Heart left ventricle (tissue), 13 donors: ENCODE measurements at regions not wholly inside any gene's neighbourhood (a gene's known extent, or its start where the extent isn't known, plus 50 kb on each side); places are given as distances from the start of the nearest gene placed in this dataset.

Experiments used
- POLR2A ChIP-seq, 2 donors: fragments of 450-650 bp; IDR thresholded peaks; one replicate each; pipeline ENCODE4 v1.6.1; 2017; ENCODE audit warnings: antibody characterized with exemption in 2 of 2, mild to moderate bottlenecking in 2 of 2, moderate library complexity in 2 of 2
- TF ChIP-seq, protein P1 (sequence below), 12 donors: fragments of 200-600 bp; sonication (generic) in 4 of 12; IDR thresholded peaks; one replicate each; pipeline versions ENCODE4 v1.5.0 to v1.8.0; 2018 to 2022; ENCODE audit warnings: antibody characterized with exemption in 12 of 12, mild to moderate bottlenecking in 5 of 12
- donor health status: ischemic (EF 13 %, LVEDD 7.1; RV severe dilation, severe dysfunction).
- donor health status: DM: no; HTN: yes; CAD: no.
- donor health status: DM: no; HTN: no; CAD: no.
- donor health status: ischemic (EF 25% LVEDD 6.9; RV normal size, moderate dysfunction).
- donor health status: ischemic (EF 25% LVEDD 5.7; RV mildly dilated, moderate dysfunction).
- donor health status: ischemic (EF 35%, LVEDD 5.7; RV mildly dilated, moderate dysfunction).
- donor health status: nonischemic (EF 11% LVEDD 7.7; RV severe dilation, severe dysfunction).
- donor health status: DM: yes; HTN: yes; CAD: no.
- donor health status: PGD.
- donor health status: ischemic (EF 29% LVEDD 5.4; RV normal size, mild dysfunction).
- donor health status: nonischemic (EF 23%, LVEDD 6.1; RV moderate dilation, normal function).

DNA sequence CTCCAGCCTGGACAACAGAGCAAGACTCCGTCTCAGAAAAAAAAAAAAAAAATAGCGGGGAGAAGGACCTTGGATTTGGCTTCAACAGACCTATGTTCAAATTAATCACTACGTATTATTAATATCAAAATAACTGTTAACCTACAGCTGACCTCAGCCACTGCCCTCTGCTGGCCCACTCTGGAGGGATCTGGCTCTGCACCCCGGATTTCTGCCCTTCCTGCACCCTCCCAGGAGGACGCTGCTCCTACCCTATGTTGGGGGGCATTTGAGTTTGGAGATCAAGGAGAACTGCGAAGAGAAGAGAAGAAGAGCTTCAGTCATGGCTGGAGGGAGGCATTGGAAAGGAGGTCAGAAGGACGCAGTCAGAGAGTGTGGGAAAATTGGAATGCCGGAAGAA is 96.7 kb downstream of the PSMG1 start:
- no peak for TF ChIP-seq POLR2A (IDR thresholded peaks at IDR 0.05)
- TF ChIP-seq, protein P1, sequence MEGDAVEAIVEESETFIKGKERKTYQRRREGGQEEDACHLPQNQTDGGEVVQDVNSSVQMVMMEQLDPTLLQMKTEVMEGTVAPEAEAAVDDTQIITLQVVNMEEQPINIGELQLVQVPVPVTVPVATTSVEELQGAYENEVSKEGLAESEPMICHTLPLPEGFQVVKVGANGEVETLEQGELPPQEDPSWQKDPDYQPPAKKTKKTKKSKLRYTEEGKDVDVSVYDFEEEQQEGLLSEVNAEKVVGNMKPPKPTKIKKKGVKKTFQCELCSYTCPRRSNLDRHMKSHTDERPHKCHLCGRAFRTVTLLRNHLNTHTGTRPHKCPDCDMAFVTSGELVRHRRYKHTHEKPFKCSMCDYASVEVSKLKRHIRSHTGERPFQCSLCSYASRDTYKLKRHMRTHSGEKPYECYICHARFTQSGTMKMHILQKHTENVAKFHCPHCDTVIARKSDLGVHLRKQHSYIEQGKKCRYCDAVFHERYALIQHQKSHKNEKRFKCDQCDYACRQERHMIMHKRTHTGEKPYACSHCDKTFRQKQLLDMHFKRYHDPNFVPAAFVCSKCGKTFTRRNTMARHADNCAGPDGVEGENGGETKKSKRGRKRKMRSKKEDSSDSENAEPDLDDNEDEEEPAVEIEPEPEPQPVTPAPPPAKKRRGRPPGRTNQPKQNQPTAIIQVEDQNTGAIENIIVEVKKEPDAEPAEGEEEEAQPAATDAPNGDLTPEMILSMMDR (IDR thresholded peaks at IDR 0.05), result peak in 3 of 12 donors; percentile 10 to 32 (median 25)
